ENCODE measurements at regions not wholly inside any gene's neighbourhood (a gene's known extent, or its start where the extent isn't known, plus 50 kb on each side); places are given as distances from the start of the nearest gene placed in this dataset.

- intact Hi-C loops (cut with DNase I; ENCODE audit: low total_unique reads) = no loop called here
- no peaks in the 10 kb centered on the region for H3K36me3 ChIP-seq
Observed at GRCh38 chr10:3869036-3869435, 84.0 kb upstream of the KLF6 start.

DNA sequence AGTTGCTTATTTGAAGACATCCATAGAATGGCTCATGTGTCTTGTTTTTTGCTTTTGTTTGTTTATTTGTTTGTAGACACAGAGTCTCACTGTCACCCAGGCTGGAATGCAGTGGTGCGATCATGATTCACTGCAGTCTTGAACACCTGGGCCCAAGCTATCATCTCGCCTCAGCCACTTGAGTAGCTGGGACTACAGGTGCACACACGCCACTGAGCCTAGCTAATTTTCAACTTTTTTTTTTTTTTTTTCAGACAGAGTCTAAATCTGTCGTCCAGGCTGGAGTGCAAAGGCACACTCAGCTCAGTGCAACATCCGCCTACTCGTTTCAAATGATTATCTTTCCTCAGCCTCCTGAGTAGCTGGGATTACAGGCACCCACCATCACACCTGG lies 83.3 kb upstream of the KLF6 start:
- DNase-seq = no peak
- no peak overlapping the region for H3K4me3 ChIP-seq
- H3K36me3 ChIP-seq = no peaks in the 10 kb centered on the region
- TF ChIP-seq, protein P1, sequence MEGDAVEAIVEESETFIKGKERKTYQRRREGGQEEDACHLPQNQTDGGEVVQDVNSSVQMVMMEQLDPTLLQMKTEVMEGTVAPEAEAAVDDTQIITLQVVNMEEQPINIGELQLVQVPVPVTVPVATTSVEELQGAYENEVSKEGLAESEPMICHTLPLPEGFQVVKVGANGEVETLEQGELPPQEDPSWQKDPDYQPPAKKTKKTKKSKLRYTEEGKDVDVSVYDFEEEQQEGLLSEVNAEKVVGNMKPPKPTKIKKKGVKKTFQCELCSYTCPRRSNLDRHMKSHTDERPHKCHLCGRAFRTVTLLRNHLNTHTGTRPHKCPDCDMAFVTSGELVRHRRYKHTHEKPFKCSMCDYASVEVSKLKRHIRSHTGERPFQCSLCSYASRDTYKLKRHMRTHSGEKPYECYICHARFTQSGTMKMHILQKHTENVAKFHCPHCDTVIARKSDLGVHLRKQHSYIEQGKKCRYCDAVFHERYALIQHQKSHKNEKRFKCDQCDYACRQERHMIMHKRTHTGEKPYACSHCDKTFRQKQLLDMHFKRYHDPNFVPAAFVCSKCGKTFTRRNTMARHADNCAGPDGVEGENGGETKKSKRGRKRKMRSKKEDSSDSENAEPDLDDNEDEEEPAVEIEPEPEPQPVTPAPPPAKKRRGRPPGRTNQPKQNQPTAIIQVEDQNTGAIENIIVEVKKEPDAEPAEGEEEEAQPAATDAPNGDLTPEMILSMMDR (IDR thresholded peaks at IDR 0.05) = no peak
- no peak overlapping the region for H3K27ac ChIP-seq
- H3K9me3 ChIP-seq = no peaks in the 10 kb centered on the region
- H3K4me1 ChIP-seq = peaks cover 0 to 3% (median 0%) of the 10 kb centered on the region in 4 donors
- no peaks in the 10 kb centered on the region for H3K27me3 ChIP-seq
- intact Hi-C loops (cut with DNase I; ENCODE audit: low total_unique reads) = no loop called here

More at GRCh38 chr10:3869036-3869435, 84.0 kb upstream of the KLF6 start:
- TF ChIP-seq, protein P1 (IDR thresholded peaks at IDR 0.05) = no peak
- no peak for DNase-seq
- H3K27me3 ChIP-seq = no peaks in the 10 kb centered on the region
- H3K9me3 ChIP-seq = no peaks in the 10 kb centered on the region
- H3K4me1 ChIP-seq = peaks cover 0 to 10% (median 0%) of the 10 kb centered on the region in 4 donors
- H3K4me3 ChIP-seq = no peak overlapping the region
- H3K27ac ChIP-seq = no peak overlapping the region

DNA sequence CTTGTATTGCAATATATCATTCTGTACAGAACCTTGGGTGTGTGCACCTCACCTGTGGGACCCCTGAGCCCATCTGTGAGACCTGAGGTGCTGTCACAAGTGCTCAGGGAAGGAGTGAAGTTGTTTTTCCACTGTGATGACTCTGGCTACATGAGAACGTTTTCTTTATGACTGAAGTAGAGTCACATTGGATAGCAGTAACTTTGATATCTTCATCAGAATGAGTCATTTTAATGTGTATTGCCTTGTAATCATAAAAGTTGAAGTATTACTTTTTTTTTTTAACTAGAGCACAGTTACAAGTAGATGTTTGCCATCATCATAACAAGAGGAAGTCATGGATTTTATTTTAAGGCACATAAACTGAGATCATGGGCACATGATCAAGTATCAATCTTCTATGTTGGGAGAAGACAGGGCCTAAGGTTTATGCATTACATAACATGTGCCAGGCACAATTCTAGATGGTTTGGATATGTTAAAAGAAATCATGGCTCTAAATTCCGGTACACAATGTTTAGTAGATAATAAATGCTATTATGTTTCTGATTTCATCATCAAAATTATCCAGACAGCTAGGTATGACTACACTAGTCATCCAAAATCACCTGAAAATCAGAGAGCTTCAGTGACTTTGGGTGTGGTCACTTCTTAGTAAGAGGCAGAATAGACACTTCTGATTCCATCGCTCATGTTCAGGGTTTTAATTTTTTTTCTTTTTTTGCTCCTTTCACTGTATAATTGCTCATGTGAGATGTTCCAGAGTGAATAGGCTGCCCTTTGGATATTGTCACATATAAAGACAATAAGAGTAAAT lies 82.7 kb upstream of the KLF6 start:
- TF ChIP-seq, protein P1 (IDR thresholded peaks at IDR 0.05) = no peak
- intact Hi-C loops (cut with DNase I; ENCODE audit: low total_unique reads) = no loop called here
- Histone ChIP-seq H3K27me3 (no peaks in the 10 kb centered on the region), H3K4me3 (no peak overlapping the region), H3K9me3 (no peaks in the 10 kb centered on the region), H3K36me3 (no peaks in the 10 kb centered on the region), H3K4me1 (no peaks in the 10 kb centered on the region), H3K27ac (no peak overlapping the region)
- DNase-seq = no peak

DNA sequence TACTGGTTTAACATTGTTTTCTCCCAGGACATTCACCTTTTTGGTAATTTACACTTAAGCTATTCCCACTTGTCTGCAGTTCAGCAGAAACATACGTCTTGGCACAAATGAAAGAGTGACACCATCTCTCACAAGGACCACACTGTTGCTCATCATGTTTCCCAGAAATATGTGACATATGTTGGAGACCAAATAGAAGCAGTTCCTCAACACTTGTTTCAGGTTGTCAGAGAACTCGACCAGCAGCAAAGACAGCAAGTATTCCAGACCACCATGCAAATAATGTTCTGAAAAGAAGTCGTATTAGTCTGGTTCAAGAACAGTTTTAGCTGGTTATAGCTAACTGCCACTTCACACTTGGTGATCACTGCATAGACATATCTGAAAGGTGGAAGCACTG lies 81.3 kb upstream of the KLF6 start:
- no peaks in the 10 kb centered on the region for H3K27me3 ChIP-seq
- intact Hi-C loops (cut with DNase I; ENCODE audit: low total_unique reads) = no loop called here
- H3K4me3 ChIP-seq = no peak overlapping the region
- no peak overlapping the region for H3K27ac ChIP-seq
- no peak for DNase-seq
- TF ChIP-seq, protein P1 (IDR thresholded peaks at IDR 0.05) = no peak
- no peaks in the 10 kb centered on the region for H3K36me3 ChIP-seq
- peaks cover 0 to 3% (median 0%) of the 10 kb centered on the region in 4 donors for H3K4me1 ChIP-seq
- H3K9me3 ChIP-seq = no peaks in the 10 kb centered on the region

DNA sequence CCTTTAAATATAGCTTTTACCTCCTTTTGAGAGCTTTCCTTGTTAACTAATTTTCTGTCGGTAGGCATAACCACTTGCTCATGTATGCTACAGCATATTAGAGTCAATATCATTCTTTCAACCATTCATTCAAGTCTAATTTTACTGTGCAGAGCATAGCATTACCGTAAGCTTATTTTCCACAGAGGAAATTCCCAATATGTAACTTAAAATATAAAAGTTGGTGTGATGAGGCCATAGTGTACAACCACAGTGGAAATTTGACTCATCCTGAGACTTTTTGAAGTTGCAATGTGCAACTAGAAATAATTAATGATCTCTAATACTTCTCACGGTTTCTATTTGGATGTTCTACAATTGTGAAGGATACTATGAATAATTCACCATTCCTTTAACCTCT lies 80.6 kb upstream of the KLF6 start:
- no peaks in the 10 kb centered on the region for H3K9me3 ChIP-seq
- TF ChIP-seq, protein P1 (IDR thresholded peaks at IDR 0.05) = no peak

More for the DNA sequence above, 80.6 kb upstream of the KLF6 start:
- Histone ChIP-seq H3K36me3 (no peaks in the 10 kb centered on the region), H3K27ac (no peak overlapping the region), H3K4me3 (no peak overlapping the region), H3K4me1 (peaks cover 0 to 6% (median 0%) of the 10 kb centered on the region in 4 donors), H3K27me3 (no peaks in the 10 kb centered on the region)
- no peak for DNase-seq
- intact Hi-C loops (cut with DNase I; ENCODE audit: low total_unique reads) = no loop called here
